A549 (cell line): ENCODE measurements at regions not wholly inside any gene's neighbourhood (a gene's known extent, or its start where the extent isn't known, plus 50 kb on each side); places are given as distances from the start of the nearest gene placed in this dataset.

Source experiments
- ATAC-seq, 2 experiments: fragments of 200-7000 bp in 1 of 2; fragments of >200 bp in 1 of 2; cut with Nextera tagmentation in 1 of 2; cut with Tn5 transposase in 1 of 2; 3 replicates each; pipeline versions ENCODE4 v1.8.0 to v1.9.1; 2018 to 2020; ENCODE audit warnings: mild to moderate bottlenecking in 1 of 2, moderate library complexity in 1 of 2
- CTCF ChIA-PET: fragments of 300-600 bp; sonication (Branson Sonifier 250); formaldehyde crosslinking; extraction: SDS; loops from one replicate; lab custom pipeline; 2021; ENCODE audit warnings: antibody characterized with exemption, inconsistent platforms; lab: Yijun Ruan, JAX
- POLR2A ChIA-PET: fragments of 350-600 bp; formaldehyde crosslinking; extraction: SDS; loops from one replicate; lab custom pipeline; 2021; ENCODE audit warnings: antibody characterized with exemption, inconsistent platforms; lab: Yijun Ruan, JAX
- DNase-seq, 2 experiments: peaks; one replicate each; pipeline versions ENCODE4 v3.0.0 to v3.0.0-alpha.2; 2011 to 2016; ENCODE audit warnings: low read depth in 1 of 2, low spot score in 1 of 2
- FAIRE-seq: peaks from 2 replicates; lab custom pipeline; 2011; peaks lifted over from hg19 to GRCh38; lab: Jason Lieb, UNC
- H3K27ac ChIP-seq, 2 experiments: fragments of >200 bp; sonication (Bioruptor Twin); formaldehyde crosslinking; 3 replicates each; pipeline ENCODE4 v1.5.1; 2016 to 2017
- H3K4me1 ChIP-seq: fragments of >200 bp; sonication (Bioruptor Twin); formaldehyde crosslinking; 3 replicates; pipeline ENCODE4 v1.6.1; 2016
- H3K4me2 ChIP-seq: fragments of >200 bp; sonication (Bioruptor Twin); formaldehyde crosslinking; 3 replicates; pipeline ENCODE4 v1.6.1; 2016
- H3K4me3 ChIP-seq: fragments of >200 bp; sonication (Bioruptor Twin); formaldehyde crosslinking; 3 replicates; pipeline ENCODE4 v1.5.1; 2016
- H3K9me3 ChIP-seq: fragments of >200 bp; sonication (Bioruptor Twin); formaldehyde crosslinking; 3 replicates; pipeline ENCODE4 v1.6.1; 2016
- CBX8 ChIP-seq: fragments of 200-600 bp; sonication (generic); IDR thresholded peaks from 2 replicates; pipeline ENCODE4 v1.6.1; 2016
- CHD4 ChIP-seq: fragments of 200-600 bp; sonication (generic); IDR thresholded peaks from 2 replicates; pipeline ENCODE4 v1.6.1; 2016; ENCODE audit warnings: antibody characterized with exemption, mild to moderate bottlenecking, borderline replicate concordance
- EHF ChIP-seq: fragments of 250-450 bp; sonication (Bioruptor Pico); IDR thresholded peaks from 2 replicates; pipeline ENCODE4 v1.5.0; 2020; ENCODE audit warnings: mild to moderate bottlenecking
- EHMT2 ChIP-seq: fragments of 200-600 bp; sonication (generic); IDR thresholded peaks from 2 replicates; pipeline ENCODE4 v1.6.1; 2016; ENCODE audit warnings: antibody characterized with exemption, low read depth, mild to moderate bottlenecking, moderate library complexity
- ESRRA ChIP-seq: fragments of 150-350 bp; IDR thresholded peaks from 2 replicates; pipeline ENCODE4 v1.6.1; 2014; ENCODE audit warnings: mild to moderate bottlenecking, low read length, borderline replicate concordance
- HOXB13 ChIP-seq: fragments of 250-450 bp; sonication (Bioruptor Pico); IDR thresholded peaks from 2 replicates; pipeline ENCODE4 v1.5.0; 2020; ENCODE audit warnings: low read depth, mild to moderate bottlenecking, moderate library complexity
- JUN ChIP-seq, 2 experiments: fragments of >200 bp; sonication (Bioruptor Twin); formaldehyde crosslinking; IDR thresholded peaks; 2 replicates in 1 of 2; 3 replicates in 1 of 2; pipeline ENCODE4 v1.6.1; 2016 to 2017
- KDM1A ChIP-seq: fragments of 200-600 bp; sonication (generic); IDR thresholded peaks from 2 replicates; pipeline ENCODE4 v1.6.1; 2016; ENCODE audit warnings: low read depth, mild to moderate bottlenecking
- KDM5A ChIP-seq: fragments of 200-600 bp; sonication (generic); IDR thresholded peaks from 2 replicates; pipeline ENCODE4 v1.6.1; 2016; ENCODE audit warnings: antibody characterized with exemption, mild to moderate bottlenecking
- NPAS2 ChIP-seq: fragments of 250-450 bp; sonication (Bioruptor Pico); IDR thresholded peaks from 2 replicates; pipeline ENCODE4 v1.8.0; 2022; ENCODE audit warnings: mild to moderate bottlenecking, moderate library complexity, borderline replicate concordance
- POLR2A ChIP-seq: IDR thresholded peaks from 2 replicates; pipeline ENCODE4 v1.6.1; 2012; ENCODE audit warnings: mild to moderate bottlenecking, low read length
- POLR2AphosphoS2 ChIP-seq: conservative IDR thresholded peaks from 2 replicates; pipeline ENCODE4 v1.6.1; 2012; ENCODE audit warnings: low read length, improper control_type of control experiment, inconsistent platforms
- TFCP2L1 ChIP-seq: fragments of 250-450 bp; sonication (Bioruptor Pico); IDR thresholded peaks from 2 replicates; pipeline ENCODE4 v1.5.0; 2021; ENCODE audit warnings: mild to moderate bottlenecking
- WGBS: methylation state at CpG from one replicate; pipeline ENCODE4 v1.1.6; 2017; ENCODE audit errors: missing lambda C conversion rate; 5-methylcytosine and 5-hydroxymethylcytosine counted together
- TF ChIP-seq, protein P1 (sequence below): fragments of >200 bp; sonication (Bioruptor Twin); formaldehyde crosslinking; IDR thresholded peaks from 3 replicates; pipeline ENCODE4 v1.6.1; 2016
- TF ChIP-seq, protein P2 (sequence below): fragments of >200 bp; sonication (Bioruptor Twin); formaldehyde crosslinking; IDR thresholded peaks from 3 replicates; pipeline ENCODE4 v1.5.1; 2016
- TF ChIP-seq, protein P3 (sequence below): IDR thresholded peaks from 2 replicates; pipeline ENCODE4 v1.6.1; 2012
- TF ChIP-seq, protein P4 (sequence below): fragments of 450-650 bp; IDR thresholded peaks from 2 replicates; pipeline ENCODE4 v1.6.1; 2014; ENCODE audit warnings: antibody characterized with exemption
- TF ChIP-seq, protein P5 (sequence below): IDR thresholded peaks from 2 replicates; pipeline ENCODE4 v1.6.1; 2012
- TF ChIP-seq, protein P6 (sequence below): fragments of 250-450 bp; sonication (Bioruptor Pico); IDR thresholded peaks from 2 replicates; pipeline ENCODE4 v1.5.0; 2020; ENCODE audit warnings: low read depth, mild to moderate bottlenecking, moderate library complexity
- TF ChIP-seq, protein P7 (sequence below): fragments of 150-350 bp; IDR thresholded peaks from 2 replicates; pipeline ENCODE4 v1.6.1; 2014; ENCODE audit warnings: low read depth, mild to moderate bottlenecking, low read length
- TF ChIP-seq, protein P8 (sequence below): fragments of >200 bp; sonication (Bioruptor Twin); formaldehyde crosslinking; IDR thresholded peaks from 2 replicates; pipeline ENCODE4 v1.6.1; 2016

DNA sequence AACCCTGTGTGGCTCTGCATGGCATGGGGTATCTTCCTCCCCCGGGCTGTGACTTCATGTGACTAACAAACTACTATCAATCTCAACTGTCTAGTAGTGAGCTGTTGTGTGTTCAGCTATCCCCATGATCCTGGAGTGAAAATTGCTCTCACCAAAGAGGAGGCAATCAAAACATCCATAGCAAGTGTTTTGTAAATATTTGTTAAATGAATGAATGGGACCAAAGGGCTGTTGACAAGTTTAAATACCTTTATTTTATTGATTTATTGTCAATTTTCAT is 138.1 kb upstream of the CPM start:
- no peak overlapping the region for H3K4me3 ChIP-seq
- no peak for DNase-seq
- WGBS: 90% methylated on average over 1 of the region's 1 CpG
- CTCF ChIA-PET: interaction anchor here (1.8 to 4.1 kb wide), 2 partner anchors 11 to 205 kb away, joined by 17 to 69 read pairs; no protein-coding TSS in a partner anchor
- no peak for FAIRE-seq
- ATAC-seq: 0 out of 6 replicates have a peak, but pooled peaks of 1 of the 2 experiments have one; percentile 8
- H3K27ac ChIP-seq: no peak overlapping the region; a peak in 1 of 6 replicates
- TF ChIP-seq, protein P1, sequence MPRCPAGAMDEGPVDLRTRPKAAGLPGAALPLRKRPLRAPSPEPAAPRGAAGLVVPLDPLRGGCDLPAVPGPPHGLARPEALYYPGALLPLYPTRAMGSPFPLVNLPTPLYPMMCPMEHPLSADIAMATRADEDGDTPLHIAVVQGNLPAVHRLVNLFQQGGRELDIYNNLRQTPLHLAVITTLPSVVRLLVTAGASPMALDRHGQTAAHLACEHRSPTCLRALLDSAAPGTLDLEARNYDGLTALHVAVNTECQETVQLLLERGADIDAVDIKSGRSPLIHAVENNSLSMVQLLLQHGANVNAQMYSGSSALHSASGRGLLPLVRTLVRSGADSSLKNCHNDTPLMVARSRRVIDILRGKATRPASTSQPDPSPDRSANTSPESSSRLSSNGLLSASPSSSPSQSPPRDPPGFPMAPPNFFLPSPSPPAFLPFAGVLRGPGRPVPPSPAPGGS: no peak
- TF ChIP-seq KDM1A: no peak
- TF ChIP-seq, protein P2, sequence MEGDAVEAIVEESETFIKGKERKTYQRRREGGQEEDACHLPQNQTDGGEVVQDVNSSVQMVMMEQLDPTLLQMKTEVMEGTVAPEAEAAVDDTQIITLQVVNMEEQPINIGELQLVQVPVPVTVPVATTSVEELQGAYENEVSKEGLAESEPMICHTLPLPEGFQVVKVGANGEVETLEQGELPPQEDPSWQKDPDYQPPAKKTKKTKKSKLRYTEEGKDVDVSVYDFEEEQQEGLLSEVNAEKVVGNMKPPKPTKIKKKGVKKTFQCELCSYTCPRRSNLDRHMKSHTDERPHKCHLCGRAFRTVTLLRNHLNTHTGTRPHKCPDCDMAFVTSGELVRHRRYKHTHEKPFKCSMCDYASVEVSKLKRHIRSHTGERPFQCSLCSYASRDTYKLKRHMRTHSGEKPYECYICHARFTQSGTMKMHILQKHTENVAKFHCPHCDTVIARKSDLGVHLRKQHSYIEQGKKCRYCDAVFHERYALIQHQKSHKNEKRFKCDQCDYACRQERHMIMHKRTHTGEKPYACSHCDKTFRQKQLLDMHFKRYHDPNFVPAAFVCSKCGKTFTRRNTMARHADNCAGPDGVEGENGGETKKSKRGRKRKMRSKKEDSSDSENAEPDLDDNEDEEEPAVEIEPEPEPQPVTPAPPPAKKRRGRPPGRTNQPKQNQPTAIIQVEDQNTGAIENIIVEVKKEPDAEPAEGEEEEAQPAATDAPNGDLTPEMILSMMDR: no peak
- TF ChIP-seq POLR2A: no peak
- no peak for TF ChIP-seq JUN (IDR thresholded peaks at IDR 0.05)
- no peak for TF ChIP-seq EHF (CRISPR knock-in tag)
- TF ChIP-seq ESRRA: no peak
- no peak for TF ChIP-seq KDM5A
- TF ChIP-seq TFCP2L1 (CRISPR knock-in tag): no peak
- peaks cover 26% of the 10 kb centered on the region for H3K4me1 ChIP-seq
- no peak overlapping the region for H3K4me2 ChIP-seq
- H3K9me3 ChIP-seq: no peaks in the 10 kb centered on the region
- POLR2A ChIA-PET: no interaction called here

DNA sequence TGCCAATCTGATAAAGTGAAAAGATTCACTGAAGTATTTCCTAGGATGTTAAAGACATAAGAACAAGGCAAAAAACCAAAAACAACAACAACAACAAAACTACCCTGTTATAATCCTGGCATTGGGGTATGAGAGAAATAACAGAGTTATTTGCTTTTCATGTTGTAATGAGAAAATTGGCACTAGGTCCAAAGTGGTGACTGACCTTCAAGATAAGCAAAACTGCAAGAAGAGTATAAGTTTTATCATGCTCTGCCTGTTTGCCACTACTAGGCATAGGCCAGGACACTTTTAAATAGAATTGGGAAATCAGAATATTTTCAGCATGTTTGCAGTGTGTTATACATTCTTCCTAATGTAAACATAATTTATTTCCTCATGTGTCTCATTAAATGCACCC is 140.1 kb upstream of the CPM start:
- DNase-seq (no peak), ATAC-seq (no peak), FAIRE-seq (peak; percentile 86)
- Histone ChIP-seq H3K4me2 (no peak overlapping the region), H3K4me1 (peaks cover 11% of the 10 kb centered on the region), H3K4me3 (no peak overlapping the region), H3K27ac (no peak overlapping the region), H3K9me3 (no peaks in the 10 kb centered on the region)
- ChIA-PET CTCF (no interaction called here), POLR2A (no interaction called here)
- no peak for TF ChIP-seq NPAS2
- TF ChIP-seq EHF (CRISPR knock-in tag): no peak
- no peak for TF ChIP-seq POLR2AphosphoS2
- TF ChIP-seq, protein P3, sequence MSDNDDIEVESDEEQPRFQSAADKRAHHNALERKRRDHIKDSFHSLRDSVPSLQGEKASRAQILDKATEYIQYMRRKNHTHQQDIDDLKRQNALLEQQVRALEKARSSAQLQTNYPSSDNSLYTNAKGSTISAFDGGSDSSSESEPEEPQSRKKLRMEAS: no peak

DNA sequence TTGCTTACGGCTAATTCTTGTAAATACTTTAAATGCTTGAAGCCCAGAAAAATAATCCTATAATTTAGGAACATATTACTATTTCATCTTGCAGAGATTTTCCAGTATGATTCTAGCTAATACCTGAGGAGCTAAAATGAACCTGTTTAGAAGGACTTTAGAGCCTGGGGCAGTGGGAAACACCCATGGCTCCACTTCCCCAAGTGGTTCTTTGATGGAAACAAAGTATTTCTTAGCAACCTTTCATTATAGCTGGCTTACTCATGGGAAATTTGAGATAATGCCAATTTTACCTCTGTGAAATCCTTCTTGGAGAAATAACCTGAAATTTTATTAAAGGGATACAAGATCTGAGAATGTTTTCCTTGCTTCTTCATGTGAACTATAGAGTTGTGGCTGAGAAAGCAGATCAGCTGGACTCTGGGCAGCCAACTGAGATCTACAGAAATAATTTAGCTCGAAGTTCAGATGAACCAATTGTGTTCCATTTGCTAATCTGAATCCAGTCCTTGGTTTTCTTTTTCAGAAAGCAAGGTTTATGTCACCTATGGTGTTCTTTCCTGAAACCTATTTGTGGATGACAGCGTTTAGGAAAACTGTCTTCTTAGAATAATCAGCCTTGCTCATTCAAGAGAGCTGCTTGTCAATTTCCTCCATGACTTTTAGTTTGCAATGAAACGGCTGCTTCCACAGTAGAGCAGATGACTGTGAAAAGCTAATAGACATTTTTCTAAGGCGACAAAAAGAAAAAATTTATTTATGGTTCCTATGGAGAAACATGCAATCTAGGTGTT is 141.8 kb upstream of the CPM start:
- Histone ChIP-seq H3K4me1 (no peaks in the 10 kb centered on the region), H3K4me3 (no peak overlapping the region), H3K4me2 (no peak overlapping the region), H3K9me3 (no peaks in the 10 kb centered on the region), H3K27ac (no peak overlapping the region)
- POLR2A ChIA-PET: no interaction called here
- TF ChIP-seq, protein P4, sequence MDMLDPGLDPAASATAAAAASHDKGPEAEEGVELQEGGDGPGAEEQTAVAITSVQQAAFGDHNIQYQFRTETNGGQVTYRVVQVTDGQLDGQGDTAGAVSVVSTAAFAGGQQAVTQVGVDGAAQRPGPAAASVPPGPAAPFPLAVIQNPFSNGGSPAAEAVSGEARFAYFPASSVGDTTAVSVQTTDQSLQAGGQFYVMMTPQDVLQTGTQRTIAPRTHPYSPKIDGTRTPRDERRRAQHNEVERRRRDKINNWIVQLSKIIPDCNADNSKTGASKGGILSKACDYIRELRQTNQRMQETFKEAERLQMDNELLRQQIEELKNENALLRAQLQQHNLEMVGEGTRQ: no peak
- TF ChIP-seq, protein P5, sequence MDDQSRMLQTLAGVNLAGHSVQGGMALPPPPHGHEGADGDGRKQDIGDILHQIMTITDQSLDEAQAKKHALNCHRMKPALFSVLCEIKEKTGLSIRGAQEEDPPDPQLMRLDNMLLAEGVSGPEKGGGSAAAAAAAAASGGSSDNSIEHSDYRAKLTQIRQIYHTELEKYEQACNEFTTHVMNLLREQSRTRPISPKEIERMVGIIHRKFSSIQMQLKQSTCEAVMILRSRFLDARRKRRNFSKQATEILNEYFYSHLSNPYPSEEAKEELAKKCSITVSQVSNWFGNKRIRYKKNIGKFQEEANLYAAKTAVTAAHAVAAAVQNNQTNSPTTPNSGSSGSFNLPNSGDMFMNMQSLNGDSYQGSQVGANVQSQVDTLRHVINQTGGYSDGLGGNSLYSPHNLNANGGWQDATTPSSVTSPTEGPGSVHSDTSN: no peak
- TF ChIP-seq, protein P6, sequence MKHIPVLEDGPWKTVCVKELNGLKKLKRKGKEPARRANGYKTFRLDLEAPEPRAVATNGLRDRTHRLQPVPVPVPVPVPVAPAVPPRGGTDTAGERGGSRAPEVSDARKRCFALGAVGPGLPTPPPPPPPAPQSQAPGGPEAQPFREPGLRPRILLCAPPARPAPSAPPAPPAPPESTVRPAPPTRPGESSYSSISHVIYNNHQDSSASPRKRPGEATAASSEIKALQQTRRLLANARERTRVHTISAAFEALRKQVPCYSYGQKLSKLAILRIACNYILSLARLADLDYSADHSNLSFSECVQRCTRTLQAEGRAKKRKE: no peak
- TF ChIP-seq CBX8 (no peak), TFCP2L1 (CRISPR knock-in tag) (no peak), CHD4 (no peak), EHMT2 (no peak), HOXB13 (CRISPR knock-in tag) (no peak), NPAS2 (no peak)
- TF ChIP-seq, protein P7, sequence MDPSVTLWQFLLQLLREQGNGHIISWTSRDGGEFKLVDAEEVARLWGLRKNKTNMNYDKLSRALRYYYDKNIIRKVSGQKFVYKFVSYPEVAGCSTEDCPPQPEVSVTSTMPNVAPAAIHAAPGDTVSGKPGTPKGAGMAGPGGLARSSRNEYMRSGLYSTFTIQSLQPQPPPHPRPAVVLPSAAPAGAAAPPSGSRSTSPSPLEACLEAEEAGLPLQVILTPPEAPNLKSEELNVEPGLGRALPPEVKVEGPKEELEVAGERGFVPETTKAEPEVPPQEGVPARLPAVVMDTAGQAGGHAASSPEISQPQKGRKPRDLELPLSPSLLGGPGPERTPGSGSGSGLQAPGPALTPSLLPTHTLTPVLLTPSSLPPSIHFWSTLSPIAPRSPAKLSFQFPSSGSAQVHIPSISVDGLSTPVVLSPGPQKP: no peak
- TF ChIP-seq, protein P8, sequence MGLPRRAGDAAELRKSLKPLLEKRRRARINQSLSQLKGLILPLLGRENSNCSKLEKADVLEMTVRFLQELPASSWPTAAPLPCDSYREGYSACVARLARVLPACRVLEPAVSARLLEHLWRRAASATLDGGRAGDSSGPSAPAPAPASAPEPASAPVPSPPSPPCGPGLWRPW: no peak
- 63% methylated on average over 5 of the region's 5 CpGs for WGBS
- FAIRE-seq: no peak
- ATAC-seq: no peak
- no peak for DNase-seq
- CTCF ChIA-PET: interaction anchor here (0.6 to 0.7 kb wide), 3 partner anchors 14 to 456 kb away, joined by 3 to 4 read pairs (median 4); no protein-coding TSS in a partner anchor
